GM12878 (cell line): ENCODE measurements at regions not wholly inside any gene's neighbourhood (a gene's known extent, or its start where the extent isn't known, plus 50 kb on each side); places are given as distances from the start of the nearest gene placed in this dataset.
A peak's percentile ranks its signal among the peaks of the same experiment; 100 is the strongest.

ENCODE experiments used
- ATAC-seq: fragments of 200-7000 bp; cut with Tn5 transposase; 3 replicates; pipeline ENCODE4 v1.9.1; 2020; ENCODE audit warnings: mild to moderate bottlenecking, moderate library complexity
- BruUV-seq: library from RNA; stranded (reverse); fragments of 400-500 nt; replicated peaks from 2 replicates; lab custom pipeline; 2021; lab: Mats Ljungman, UMichigan
- CTCF ChIA-PET: fragments of 300-600 bp; sonication (Branson Sonifier 250); formaldehyde crosslinking; extraction: SDS; loops from one replicate; lab custom pipeline; 2021; ENCODE audit warnings: inconsistent platforms; lab: Yijun Ruan, JAX
- POLR2A ChIA-PET: fragments of 350-600 bp; formaldehyde crosslinking; extraction: SDS; loops from one replicate; lab custom pipeline; 2021; ENCODE audit warnings: inconsistent platforms; lab: Charles Lee
- RAD21 ChIA-PET: fragments of 300-600 bp; sonication (Branson Sonifier 250); formaldehyde crosslinking; loops from one replicate; lab custom pipeline; 2023; ENCODE audit warnings: antibody characterized with exemption; ENCODE audit not compliant: unreplicated experiment; lab: Charles Lee
- SMC1A ChIA-PET: fragments of 300-600 bp; sonication (Branson Sonifier 250); formaldehyde crosslinking; loops from one replicate; lab custom pipeline; 2023; ENCODE audit not compliant: unreplicated experiment, uncharacterized antibody; lab: Charles Lee
- DNase-seq: peaks from one replicate; pipeline ENCODE4 v3.0.0-alpha.2; 2011; ENCODE audit warnings: low read depth, low spot score
- FAIRE-seq: peaks from 3 replicates; lab custom pipeline; 2011; peaks lifted over from hg19 to GRCh38; lab: Jason Lieb, UNC
- H2AFZ ChIP-seq: 2 replicates; pipeline ENCODE4 v1.6.0; 2011; ENCODE audit warnings: low read depth, low read length, control low read depth; ENCODE audit not compliant: control insufficient read depth
- H3K27ac ChIP-seq: 2 replicates; pipeline ENCODE4 v1.5.1; 2011; ENCODE audit warnings: control low read depth; ENCODE audit not compliant: control insufficient read depth, insufficient read depth
- H3K27me3 ChIP-seq, 2 experiments: replicated peaks in 1 of 2; 2 replicates each; pipeline versions ENCODE4 v1.6.0 to v1.6.1; 2011; ENCODE audit warnings: low read length in 1 of 2; ENCODE audit not compliant: control insufficient read depth in 2 of 2, insufficient read depth in 2 of 2
- H3K36me3 ChIP-seq, 2 experiments: 2 replicates each; pipeline ENCODE4 v1.5.1; 2011; ENCODE audit warnings: low read length in 1 of 2; ENCODE audit not compliant: control insufficient read depth in 2 of 2, insufficient read depth in 2 of 2
- H3K4me1 ChIP-seq: 2 replicates; pipeline ENCODE4 v1.6.1; 2011; ENCODE audit warnings: mild to moderate bottlenecking, low read length, moderate library complexity, mixed read lengths; ENCODE audit not compliant: control insufficient read depth, insufficient read depth
- H3K4me2 ChIP-seq: 2 replicates; pipeline ENCODE4 v1.6.0; 2011; ENCODE audit warnings: control low read depth; ENCODE audit not compliant: control insufficient read depth, insufficient read depth
- H3K4me3 ChIP-seq: fragments of 200-600 bp; sonication (generic); 2 replicates; pipeline ENCODE4 v1.5.1; 2016
- H3K79me2 ChIP-seq: 2 replicates; pipeline ENCODE4 v1.6.0; 2011; ENCODE audit warnings: low read length; ENCODE audit not compliant: control insufficient read depth, insufficient read depth
- H3K9ac ChIP-seq: 2 replicates; pipeline ENCODE4 v1.8.0; 2011; ENCODE audit warnings: low read length, control low read depth, mixed read lengths; ENCODE audit not compliant: control insufficient read depth, insufficient read depth
- H3K9me3 ChIP-seq: replicated peaks from 3 replicates; pipeline ENCODE4 v1.5.1; 2011; ENCODE audit warnings: mild to moderate bottlenecking, low read length; ENCODE audit not compliant: control insufficient read depth, insufficient read depth
- H4K20me1 ChIP-seq: 2 replicates; pipeline ENCODE4 v1.6.0; 2011; ENCODE audit not compliant: control insufficient read depth, insufficient read depth
- NFIC ChIP-seq: IDR thresholded peaks from 2 replicates; pipeline ENCODE4 v1.6.1; 2012; ENCODE audit warnings: low read depth, mild to moderate bottlenecking, inconsistent platforms, low read length, moderate library complexity
- PAX5 ChIP-seq: IDR thresholded peaks from 2 replicates; pipeline ENCODE4 v1.6.1; 2011; ENCODE audit warnings: low read depth, low read length, borderline replicate concordance
- RAD21 ChIP-seq: IDR thresholded peaks from 2 replicates; pipeline ENCODE4 v1.6.1; 2011; ENCODE audit warnings: mild to moderate bottlenecking, low read depth, low read length, moderate library complexity; ENCODE audit not compliant: insufficient read depth
- SIX5 ChIP-seq: IDR thresholded peaks from 2 replicates; pipeline ENCODE4 v1.6.1; 2011; ENCODE audit warnings: mild to moderate bottlenecking, low read depth, low read length, moderate library complexity; ENCODE audit not compliant: severe bottlenecking
- SMC3 ChIP-seq: IDR thresholded peaks from 2 replicates; pipeline ENCODE4 v1.6.1; 2011; ENCODE audit warnings: low read length, improper control_type of control experiment, borderline replicate concordance
- STAT1 ChIP-seq: fragments of 450-650 bp; conservative IDR thresholded peaks from 2 replicates; pipeline ENCODE4 v1.6.1; 2014; ENCODE audit warnings: antibody characterized with exemption, mild to moderate bottlenecking
- ZNF24 ChIP-seq: fragments of 450-650 bp; IDR thresholded peaks from 2 replicates; pipeline ENCODE4 v1.6.1; 2017; ENCODE audit warnings: antibody characterized with exemption, mild to moderate bottlenecking
- WGBS: methylation state at CpG from one replicate; pipeline ENCODE4 v1.1.6; 2016; ENCODE audit warnings: low lambda C conversion rate; ENCODE audit not compliant: insufficient replicate concordance, insufficient coverage; ENCODE audit errors: missing lambda C conversion rate; 5-methylcytosine and 5-hydroxymethylcytosine counted together
- in situ Hi-C: fragments of 300-500 bp; cut with MboI; formaldehyde crosslinking; loops from 9 replicates; pipeline ENCODE4 v1.14.3; 2018; ENCODE audit warnings: mixed read lengths
- intact Hi-C: fragments of 100-400 bp; cut with micrococcal nuclease; formaldehyde crosslinking; loops from one replicate; pipeline ENCODE4 v1.14.2; 2022; ENCODE audit not compliant: unreplicated experiment
- TF ChIP-seq, protein P1 (sequence below): fragments of 150-350 bp; IDR thresholded peaks from 2 replicates; pipeline ENCODE4 v1.6.1; 2016; ENCODE audit warnings: low read depth, low read length
- TF ChIP-seq, protein P2 (sequence below): IDR thresholded peaks from 2 replicates; pipeline ENCODE4 v1.6.1; 2012; ENCODE audit warnings: low read depth, low read length, improper control_type of control experiment
- TF ChIP-seq, protein P3 (sequence below), 3 experiments: IDR thresholded peaks in 2 of 3; conservative IDR thresholded peaks in 1 of 3; 2 replicates each; pipeline ENCODE4 v1.5.1; 2011; ENCODE audit warnings: low read depth in 3 of 3, low read length in 3 of 3, mild to moderate bottlenecking in 3 of 3, control low read depth in 2 of 3, moderate library complexity in 2 of 3, inconsistent platforms in 1 of 3, mixed read lengths in 1 of 3; ENCODE audit not compliant: control insufficient read depth in 2 of 3, insufficient read depth in 1 of 3; ENCODE audit errors: extremely low read depth in 1 of 3

DNA sequence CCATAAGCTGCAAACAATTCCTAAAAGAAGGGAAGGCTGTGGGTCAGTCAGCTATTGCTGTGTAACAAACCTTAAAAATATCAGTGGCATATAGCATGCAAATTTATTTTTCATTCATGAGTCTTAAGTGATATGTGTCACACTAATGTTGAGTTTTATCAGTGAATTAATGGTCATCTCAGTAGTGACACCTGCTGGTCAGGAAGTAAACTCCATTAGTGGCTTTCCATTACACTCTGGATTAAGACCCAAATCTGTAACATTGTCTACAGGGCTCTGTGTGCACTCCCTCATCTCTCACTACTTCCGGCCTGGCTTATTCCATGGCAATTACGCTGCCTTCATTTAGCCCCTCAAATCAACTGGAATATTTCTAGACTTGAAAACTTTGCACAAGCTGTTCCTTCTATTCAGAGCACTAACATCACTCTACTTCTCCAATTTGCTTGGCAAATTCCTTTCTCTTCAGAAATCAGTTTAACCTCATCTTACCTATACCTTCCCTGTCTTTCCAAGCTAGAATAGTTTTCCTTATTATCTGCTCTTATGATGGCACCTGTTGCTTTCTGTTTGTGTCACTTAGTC lies 217.3 kb upstream of the TAPT1 start:
- no peak overlapping the region for H3K27ac ChIP-seq
- 0% methylated on average over 2 of the region's 2 CpGs for WGBS
- ChIA-PET CTCF (interaction anchor here (0.9 to 1.7 kb wide), 7 partner anchors 9 to 153 kb away, joined by 3 to 12 read pairs (median 3); no protein-coding TSS in a partner anchor), POLR2A (no interaction called here)
- FAIRE-seq (no peak), DNase-seq (no peak)
- H3K9me3 ChIP-seq, result no peaks in the 10 kb centered on the region
- H3K4me2 ChIP-seq, result no peak overlapping the region
- no peak overlapping the region for H2AFZ ChIP-seq
- in situ Hi-C loops, result loop anchor here (10.0 kb wide), 1 partner anchor 409 kb away; no protein-coding TSS in a partner anchor
- no peaks in the 10 kb centered on the region for H3K79me2 ChIP-seq
- TF ChIP-seq ZNF24 (0 out of 2 replicates have a peak, but pooled peaks have one; percentile 9), SIX5 (no peak), SMC3 (peak; percentile 44; the same call in 1 of the 2 replicates), NFIC (no peak), PAX5 (no peak), STAT1 (no peak), RAD21 (peak; percentile 39; the same call in 1 of the 2 replicates)
- TF ChIP-seq, protein P1, sequence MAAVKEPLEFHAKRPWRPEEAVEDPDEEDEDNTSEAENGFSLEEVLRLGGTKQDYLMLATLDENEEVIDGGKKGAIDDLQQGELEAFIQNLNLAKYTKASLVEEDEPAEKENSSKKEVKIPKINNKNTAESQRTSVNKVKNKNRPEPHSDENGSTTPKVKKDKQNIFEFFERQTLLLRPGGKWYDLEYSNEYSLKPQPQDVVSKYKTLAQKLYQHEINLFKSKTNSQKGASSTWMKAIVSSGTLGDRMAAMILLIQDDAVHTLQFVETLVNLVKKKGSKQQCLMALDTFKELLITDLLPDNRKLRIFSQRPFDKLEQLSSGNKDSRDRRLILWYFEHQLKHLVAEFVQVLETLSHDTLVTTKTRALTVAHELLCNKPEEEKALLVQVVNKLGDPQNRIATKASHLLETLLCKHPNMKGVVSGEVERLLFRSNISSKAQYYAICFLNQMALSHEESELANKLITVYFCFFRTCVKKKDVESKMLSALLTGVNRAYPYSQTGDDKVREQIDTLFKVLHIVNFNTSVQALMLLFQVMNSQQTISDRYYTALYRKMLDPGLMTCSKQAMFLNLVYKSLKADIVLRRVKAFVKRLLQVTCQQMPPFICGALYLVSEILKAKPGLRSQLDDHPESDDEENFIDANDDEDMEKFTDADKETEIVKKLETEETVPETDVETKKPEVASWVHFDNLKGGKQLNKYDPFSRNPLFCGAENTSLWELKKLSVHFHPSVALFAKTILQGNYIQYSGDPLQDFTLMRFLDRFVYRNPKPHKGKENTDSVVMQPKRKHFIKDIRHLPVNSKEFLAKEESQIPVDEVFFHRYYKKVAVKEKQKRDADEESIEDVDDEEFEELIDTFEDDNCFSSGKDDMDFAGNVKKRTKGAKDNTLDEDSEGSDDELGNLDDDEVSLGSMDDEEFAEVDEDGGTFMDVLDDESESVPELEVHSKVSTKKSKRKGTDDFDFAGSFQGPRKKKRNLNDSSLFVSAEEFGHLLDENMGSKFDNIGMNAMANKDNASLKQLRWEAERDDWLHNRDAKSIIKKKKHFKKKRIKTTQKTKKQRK, result no peak
- TF ChIP-seq, protein P2, sequence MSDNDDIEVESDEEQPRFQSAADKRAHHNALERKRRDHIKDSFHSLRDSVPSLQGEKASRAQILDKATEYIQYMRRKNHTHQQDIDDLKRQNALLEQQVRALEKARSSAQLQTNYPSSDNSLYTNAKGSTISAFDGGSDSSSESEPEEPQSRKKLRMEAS, result no peak
- TF ChIP-seq, protein P3, sequence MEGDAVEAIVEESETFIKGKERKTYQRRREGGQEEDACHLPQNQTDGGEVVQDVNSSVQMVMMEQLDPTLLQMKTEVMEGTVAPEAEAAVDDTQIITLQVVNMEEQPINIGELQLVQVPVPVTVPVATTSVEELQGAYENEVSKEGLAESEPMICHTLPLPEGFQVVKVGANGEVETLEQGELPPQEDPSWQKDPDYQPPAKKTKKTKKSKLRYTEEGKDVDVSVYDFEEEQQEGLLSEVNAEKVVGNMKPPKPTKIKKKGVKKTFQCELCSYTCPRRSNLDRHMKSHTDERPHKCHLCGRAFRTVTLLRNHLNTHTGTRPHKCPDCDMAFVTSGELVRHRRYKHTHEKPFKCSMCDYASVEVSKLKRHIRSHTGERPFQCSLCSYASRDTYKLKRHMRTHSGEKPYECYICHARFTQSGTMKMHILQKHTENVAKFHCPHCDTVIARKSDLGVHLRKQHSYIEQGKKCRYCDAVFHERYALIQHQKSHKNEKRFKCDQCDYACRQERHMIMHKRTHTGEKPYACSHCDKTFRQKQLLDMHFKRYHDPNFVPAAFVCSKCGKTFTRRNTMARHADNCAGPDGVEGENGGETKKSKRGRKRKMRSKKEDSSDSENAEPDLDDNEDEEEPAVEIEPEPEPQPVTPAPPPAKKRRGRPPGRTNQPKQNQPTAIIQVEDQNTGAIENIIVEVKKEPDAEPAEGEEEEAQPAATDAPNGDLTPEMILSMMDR (IDR thresholded peaks at IDR 0.05 in 2 of 3, conservative IDR thresholded peaks at IDR 0.05 in 1 of 3; ENCODE audit: control insufficient read depth in 2 of 3, extremely low read depth in 1 of 3, insufficient read depth in 1 of 3, low read depth in 3 of 3, low read length in 3 of 3), result peak; percentile 52 to 70 (median 55)
- TF ChIP-seq, all 136 proteins: peak for 4
- Histone ChIP-seq H3K4me1 (no peaks in the 10 kb centered on the region), H3K9ac (no peak overlapping the region), H4K20me1 (no peaks in the 10 kb centered on the region), H3K4me3 (no peak overlapping the region), H3K27me3 (no peaks in the 10 kb centered on the region), H3K36me3 (no peaks in the 10 kb centered on the region)
- ChIA-PET RAD21 (no interaction called here), SMC1A (interaction anchor here (1.4 kb wide), 1 partner anchor 9 kb away, joined by 5 read pairs; no protein-coding TSS in a partner anchor)
- ATAC-seq, result peak; percentile 78
- BruUV-seq, result no TSS peak
- intact Hi-C loops, result loop anchor here (1.0 kb wide), 2 partner anchors 153 to 417 kb away; no protein-coding TSS in a partner anchor
